DMS79 treated with DMSO at 0.1 percent for 48 hours (cell line): ENCODE measurements at regions not wholly inside any gene's neighbourhood (a gene's known extent, or its start where the extent isn't known, plus 50 kb on each side); places are given as distances from the start of the nearest gene placed in this dataset.

Experiments used
- DNase-seq: peaks from one replicate; lab custom pipeline; 2025; lab: John Stamatoyannopoulos, UW

DNA sequence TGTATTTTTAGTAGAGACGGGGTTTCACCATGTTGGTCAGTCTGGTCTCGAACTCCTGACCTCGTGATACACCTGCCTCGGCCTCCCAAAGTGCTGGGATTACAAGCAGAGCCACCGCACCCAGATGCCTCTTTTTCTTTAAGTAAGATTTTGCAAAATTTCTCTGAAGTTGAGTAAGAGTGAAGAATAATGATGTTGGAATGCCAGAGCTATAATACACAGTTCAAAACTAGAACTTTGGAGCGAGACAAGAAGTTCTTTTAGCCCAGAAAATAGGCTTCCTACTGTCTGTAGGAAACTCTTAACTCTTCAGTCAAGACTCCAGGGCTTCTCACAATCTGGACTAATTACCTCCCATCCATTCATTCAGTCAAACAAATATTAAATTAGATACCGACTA lies 51.4 kb downstream of the MARCHF4 start:
- DNase-seq = no peak

DNA sequence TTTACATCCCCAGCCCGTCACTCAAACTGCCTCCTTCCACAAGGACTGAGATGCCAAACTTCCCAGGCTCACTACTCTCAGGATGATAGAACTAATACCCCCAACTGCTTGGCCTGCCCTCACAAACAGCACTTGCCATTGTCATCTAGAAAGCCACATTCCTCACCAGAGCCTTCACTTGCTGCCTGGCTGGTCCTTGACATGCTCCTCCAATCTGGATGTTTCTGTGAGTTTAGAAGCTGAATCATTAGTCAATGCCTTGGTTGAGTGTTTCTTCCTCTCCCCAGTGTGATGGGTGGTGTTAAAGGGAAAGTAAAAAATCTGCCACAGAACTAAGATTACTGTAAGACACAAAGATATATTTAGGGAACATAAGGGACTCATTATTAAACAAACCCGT lies 52.5 kb downstream of the MARCHF4 start:
- DNase-seq = no peak

DNA sequence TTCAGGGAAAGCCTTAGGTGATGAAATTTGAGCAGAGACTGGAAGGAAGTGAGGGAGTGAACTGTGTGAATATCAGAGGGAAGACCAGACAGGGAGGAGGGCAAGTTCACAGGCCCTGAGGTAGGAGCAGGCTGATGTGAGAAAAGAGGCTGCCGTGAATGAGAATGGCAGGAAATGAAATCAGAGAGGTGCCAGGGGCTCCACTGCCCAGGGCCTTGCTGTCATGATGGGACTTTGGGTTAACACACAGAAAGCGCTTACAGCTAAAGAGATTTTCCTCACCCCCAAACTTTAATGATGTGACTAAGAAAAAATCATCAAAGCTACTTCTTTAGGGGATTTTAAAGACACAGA lies 53.8 kb downstream of the MARCHF4 start:
- no peak for DNase-seq

DNA sequence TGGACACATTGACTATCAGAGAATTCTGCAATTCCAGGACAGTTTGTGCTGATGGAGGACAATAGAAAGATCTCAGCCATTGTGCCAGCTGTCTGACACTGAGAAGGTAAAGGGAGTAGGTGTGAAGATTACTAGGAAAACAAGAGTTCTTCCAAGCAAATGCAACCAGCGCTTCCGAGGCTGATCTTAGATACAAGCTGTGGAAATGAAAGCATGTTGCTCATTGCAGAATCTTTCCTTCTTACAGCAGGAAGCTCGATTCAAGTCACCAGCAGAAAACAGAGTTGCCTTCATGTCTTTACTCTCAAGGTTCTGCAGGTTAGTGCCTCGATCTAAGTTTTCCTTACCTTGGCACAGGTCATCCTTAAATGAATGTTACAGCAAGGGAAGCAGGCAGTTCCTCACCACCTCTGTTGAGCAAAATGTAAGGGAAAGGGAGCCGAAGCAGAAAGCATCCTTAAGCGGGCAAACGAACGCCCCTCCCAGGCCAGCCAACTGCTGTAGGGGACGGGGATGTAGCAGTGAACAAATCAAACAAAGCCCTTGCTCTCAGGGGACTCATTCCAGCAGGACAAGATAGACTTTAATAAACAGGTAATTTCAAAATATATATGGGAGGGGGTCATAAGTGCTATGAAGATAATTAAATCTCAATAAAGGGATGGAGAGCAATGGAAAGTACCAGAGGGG lies 54.3 kb downstream of the MARCHF4 start:
- DNase-seq = no peak

DNA sequence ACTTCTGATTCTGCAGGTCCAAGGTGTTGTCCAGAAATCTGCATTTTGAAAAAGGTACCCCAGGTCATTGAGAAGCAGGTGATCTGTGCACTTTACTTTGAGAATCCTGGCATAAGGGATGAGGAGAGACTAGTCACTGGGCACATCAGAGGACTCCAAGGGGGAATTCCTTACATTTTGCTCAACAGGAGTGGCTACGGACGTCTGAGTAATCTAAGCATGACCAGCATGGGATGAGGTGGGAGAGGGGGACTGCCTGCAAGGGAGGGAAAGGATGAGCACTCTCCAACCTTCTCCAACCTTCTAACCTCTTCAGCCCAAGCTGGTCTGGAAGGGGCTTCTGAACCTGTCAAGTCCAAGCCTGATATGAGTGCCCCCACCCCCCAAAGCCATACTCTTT lies 55.5 kb downstream of the MARCHF4 start:
- no peak for DNase-seq

DNA sequence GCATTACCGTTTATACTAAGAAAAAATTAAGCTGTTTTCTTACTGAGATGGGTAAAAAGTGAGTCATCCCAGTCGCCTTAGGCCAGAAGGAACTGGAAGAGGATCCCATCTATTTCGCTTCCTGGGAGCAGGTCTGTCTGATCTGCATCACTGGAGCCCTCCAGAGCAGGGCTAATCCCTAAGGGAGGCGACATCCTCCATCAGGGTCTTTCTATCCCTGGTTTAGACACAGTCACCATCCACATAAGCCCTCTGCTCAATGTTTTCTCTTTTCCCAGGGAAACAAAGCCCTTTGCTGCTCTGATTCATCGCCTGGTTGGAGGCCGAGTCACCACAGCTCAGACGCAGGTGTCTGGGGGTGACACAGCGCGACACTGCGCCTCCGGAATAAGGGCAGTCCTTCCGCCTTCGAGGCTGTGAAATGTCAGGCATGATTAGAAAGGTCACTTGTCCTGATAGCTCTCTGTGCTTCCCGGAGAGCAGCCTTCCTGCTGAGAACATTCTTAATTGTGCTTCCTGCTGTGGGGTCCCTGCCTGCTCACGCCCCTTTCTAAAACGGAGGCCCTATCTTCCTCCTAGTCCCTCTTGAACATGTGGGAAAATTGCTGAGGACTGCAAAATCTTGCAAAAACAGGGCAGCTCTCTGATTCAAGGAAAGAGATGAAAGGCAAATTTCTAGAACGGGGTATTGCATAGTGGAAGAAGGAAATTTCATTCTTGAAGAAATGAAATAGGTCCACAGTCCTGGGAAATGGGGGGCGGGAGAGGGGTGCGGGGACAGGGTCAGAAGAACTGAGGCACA lies 56.3 kb downstream of the MARCHF4 start:
- DNase-seq = no peak

DNA sequence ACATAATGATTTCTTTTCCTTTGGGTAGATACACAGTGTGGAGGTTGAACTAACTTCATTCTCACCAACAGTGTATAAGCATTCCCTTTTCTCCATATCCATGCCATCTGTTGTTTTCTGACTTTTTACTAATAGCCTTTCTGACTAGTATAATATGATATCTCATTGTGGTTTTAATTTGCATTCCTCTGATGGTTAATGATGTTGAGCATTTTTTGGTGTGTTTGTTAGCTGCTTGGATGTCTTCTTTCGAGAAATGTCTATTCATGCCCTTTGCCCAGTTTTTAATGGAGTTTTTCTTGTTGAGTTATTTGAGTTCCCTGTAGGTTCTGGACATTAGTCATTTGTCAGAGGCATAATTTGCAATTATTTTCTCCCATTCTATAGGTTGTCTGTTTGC lies 59.8 kb downstream of the MARCHF4 start:
- DNase-seq = no peak

DNA sequence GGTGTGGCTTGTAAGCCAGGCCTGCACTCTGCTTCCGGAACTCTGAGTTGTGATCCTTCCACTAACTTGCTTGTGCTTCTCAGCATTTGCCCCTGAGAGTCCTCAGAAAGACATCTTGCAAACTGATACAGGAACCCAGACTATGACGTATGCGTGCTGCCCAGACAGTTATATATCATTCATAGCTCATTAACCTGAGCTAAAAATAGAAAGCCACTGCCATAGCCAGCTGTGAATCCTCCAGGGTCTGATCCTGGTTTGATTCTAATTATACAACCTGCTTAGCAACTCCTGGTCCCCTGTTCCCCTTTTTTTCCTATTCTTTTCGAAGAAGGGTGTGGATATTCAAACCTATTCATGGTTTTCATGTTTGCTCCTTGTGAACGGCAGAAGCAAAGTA lies 63.7 kb downstream of the MARCHF4 start:
- no peak for DNase-seq

DNA sequence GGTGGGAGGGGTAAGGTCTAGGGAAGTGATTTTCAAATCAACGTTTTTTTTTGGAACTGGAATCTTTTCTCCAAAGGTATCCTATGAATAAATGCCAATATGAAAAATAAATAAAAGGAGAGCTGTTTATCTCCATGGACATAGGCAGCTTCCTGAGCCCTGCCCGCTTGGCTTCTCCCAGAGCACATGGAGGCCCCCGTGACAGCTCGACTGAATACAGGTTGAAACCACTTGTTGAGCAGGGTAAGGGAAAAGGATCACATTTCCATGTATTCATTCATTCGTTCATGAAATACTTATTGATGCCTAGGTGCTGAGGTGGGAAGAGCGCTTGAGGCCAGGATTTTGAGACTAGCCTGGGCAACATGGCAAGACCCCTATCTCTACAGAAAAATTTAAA lies 64.8 kb downstream of the MARCHF4 start:
- DNase-seq = no peak

DNA sequence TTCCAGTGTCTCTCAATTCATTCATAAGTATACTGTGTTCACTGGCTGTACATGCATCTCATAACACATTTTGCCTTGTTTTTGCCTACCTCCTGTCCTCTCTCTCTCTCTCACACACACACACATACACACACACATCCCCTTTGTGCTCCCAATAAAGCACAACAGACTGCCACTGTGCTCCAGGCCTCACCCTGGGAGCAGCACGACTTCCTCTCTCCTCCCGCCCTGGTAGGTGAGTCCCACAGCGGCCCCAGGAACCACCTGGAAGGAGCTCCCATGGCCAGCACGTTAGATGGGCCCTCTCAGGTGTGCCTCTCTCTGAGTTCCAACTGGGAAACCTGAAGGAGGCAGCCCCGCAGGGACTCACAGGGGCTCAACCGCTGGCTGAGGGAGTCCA lies 65.4 kb downstream of the MARCHF4 start:
- no peak for DNase-seq

DNA sequence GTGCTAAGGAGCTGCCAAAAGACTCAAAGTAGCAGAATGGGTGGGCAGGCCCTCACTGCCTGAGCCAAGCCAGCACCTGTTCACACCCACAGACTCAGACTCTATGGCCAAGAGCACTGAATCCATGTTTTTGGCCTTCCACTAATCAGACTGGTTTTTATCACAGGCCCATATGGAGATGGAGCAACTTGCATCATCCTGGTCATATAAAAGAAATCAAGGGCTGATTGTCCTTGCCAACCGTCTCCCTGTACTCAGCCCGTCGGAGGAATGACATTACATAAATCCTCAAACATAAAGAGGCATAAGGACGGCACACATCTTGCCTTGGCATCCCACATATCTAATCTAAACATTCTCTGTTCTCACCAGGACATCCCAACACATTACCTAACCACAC lies 66.7 kb downstream of the MARCHF4 start:
- no peak for DNase-seq

DNA sequence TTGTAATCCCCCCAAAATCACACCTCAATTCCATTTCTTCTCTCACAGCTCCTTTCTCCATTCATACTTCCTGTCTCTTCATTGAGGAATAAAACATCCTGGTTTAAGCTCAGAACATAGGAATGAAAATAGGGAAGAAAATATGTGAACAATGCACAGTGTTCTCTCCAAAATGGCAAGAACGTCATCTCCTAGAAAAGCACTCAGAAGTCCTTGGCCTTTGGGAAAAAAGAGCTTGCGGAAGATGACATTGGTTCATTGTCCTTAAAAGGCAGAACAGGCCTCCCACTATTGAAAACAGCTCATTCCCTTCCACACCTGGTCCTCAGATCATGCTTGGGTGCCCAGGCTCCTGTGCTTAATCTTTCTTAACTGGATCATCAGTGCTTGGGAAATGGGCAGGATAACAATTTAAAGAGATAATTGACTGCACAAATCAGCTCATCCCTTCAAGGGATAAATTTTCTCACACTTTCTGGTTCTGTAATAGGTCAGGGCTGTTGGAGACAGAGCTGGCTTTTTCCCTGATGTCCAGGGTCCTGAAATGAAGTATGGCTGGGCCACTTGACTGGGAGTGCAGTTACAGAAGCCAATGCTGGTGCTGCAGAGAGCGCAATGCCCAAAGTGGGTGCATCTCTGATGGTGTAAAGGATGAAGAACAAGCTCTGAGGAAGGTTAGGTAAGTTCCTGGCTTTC lies 69.2 kb downstream of the MARCHF4 start:
- DNase-seq = no peak

DNA sequence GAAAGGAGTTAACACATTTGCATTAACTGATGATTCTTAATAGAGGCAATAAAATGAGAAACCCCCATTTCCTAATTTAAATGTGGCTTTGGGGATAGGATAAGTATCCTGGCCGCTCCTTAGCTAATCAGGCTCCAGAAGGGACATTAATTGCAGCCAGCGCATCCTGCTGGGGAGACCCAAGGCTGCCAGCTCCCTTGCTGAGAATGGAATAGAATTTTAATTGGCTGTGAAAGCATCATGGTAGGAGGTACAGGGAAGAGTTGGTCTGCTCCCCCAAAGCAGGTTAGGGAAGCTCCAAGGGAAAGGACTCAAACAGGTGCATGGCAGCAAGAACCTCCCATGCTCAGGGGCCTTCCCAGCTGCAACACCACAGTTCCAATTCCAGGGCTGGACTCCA lies 71.4 kb downstream of the MARCHF4 start:
- DNase-seq = no peak

DNA sequence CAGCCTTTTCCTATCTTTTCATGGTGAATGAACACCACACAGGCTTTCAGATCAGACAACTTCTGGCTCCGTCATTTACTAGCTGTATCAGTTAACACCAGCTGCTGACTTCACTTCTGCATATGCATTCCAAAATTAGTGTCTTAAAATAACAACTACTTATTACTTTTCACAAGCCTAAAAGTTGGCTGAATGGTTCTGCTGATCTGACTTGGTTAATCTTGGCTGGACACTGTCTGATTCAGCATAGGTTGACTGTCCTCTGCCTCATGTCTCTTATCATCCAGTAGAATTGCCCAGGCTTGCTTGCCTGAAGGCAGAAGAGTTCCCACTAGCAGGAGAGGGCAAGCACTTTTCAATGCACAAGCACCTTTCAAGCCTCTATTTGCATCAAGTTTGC lies 72.7 kb downstream of the MARCHF4 start:
- DNase-seq = no peak

DNA sequence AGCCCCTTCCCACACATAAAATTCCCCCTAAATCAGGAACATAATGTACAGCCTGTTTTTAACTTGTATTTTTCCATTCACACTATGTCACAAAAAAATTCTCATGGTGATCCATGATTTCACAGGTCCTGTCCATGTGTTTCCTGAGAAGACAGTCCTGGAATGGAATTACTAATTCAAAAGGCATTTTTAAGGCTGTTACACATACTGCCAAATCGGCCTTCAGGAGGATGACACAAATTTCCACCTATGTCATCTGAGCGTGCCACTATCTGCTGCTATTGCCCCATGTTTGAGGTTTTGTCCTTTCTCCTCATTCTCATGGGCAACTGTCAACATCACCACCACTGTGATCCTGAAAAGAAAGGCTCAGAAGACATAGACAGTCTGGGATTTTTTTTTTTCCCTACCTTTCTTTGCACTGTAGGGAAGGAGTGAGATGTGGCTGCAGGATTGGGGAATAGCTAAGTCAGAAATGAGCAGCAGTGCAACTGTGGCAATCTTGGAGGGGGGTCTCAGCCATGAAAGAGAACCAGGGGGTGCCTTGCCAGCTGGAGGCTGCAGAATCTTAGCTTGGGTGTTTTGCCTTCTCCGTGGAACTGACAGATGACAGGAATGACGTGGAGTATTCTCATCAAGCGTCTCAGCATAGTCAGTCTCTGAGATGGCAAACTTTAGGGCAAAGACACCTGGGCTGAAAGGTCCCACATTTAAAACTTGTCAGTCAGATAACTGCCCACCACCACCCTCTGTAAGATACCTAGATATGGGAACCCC lies 73.4 kb downstream of the MARCHF4 start:
- DNase-seq = no peak

DNA sequence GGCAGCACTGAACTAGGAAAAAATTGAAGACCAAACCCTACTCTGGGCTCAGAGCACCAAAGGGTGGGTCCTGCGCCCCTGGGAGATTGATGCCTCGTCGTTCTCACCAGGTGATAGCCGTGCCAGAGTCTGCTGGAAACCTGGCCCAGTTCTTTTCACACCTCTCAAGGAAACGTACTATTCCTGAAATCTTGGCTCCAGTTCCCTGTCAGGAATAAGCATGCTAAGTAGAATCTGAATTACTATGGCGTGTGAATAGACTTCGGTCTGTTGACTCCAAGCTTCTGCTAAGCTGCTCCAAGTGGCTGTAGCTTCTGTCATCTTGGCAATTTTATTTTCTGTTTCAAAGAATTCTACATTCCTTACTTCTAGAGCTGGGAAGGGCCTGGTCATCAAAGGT lies 75.4 kb downstream of the MARCHF4 start:
- peak; percentile 18 for DNase-seq

DNA sequence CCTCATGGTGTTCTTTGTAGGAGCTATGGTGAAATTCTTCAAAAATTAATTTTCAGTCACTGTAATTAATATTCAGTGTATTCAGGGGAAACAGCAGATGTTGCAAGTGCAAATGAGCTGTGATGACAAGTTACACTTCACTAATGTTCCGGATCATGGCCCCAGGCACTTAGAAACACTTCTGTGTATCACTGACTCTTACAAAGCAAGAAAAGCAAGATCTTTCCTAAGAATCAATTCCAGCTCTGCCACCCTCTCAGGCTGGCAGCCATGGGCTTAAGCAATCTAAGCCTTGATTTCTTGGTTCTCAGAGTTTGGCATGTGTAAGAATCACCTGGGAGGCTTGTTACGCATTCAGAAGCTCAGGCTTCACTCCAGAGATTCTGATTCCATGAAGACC lies 78.0 kb downstream of the MARCHF4 start:
- peak; percentile 81 for DNase-seq

DNA sequence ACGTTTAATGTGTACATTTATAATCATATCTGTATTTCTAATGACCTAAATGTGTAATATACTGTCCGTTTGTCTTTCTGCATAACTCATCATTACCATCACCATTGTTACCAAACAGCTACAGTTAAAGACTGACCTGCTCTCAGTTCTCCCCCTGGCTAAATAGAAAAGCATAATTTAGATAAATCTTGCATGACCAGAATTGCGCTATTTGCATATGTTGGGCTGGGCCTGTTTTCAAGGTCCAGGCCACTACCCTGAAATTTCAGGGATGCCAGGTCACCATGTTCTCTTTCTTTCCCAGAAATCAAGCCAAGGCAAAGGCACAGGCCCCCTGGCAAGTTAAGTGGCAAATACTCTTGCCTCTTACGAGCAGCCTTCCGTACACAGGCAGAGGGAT lies 78.4 kb downstream of the MARCHF4 start:
- DNase-seq = no peak

DNA sequence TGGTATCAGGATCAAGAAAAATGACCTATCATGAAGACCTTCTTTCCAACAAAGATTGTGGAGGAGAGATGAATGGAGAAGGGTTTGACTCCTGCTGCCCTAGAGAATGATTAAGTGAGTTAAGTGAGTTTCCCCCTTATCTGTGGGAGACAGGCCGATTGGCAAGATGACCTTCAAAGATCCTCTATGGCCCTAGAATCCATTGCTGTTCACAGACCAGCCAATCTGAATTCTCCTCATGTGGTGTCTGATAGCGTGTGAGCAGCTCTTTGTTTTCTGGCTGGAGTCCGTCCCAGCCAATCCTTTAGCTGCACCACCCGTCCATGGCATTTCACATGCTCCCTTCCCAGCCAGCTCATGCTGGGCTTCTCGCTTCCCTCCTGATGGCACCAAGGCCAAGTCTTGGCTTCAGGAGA lies 79.4 kb downstream of the MARCHF4 start:
- no peak for DNase-seq

DNA sequence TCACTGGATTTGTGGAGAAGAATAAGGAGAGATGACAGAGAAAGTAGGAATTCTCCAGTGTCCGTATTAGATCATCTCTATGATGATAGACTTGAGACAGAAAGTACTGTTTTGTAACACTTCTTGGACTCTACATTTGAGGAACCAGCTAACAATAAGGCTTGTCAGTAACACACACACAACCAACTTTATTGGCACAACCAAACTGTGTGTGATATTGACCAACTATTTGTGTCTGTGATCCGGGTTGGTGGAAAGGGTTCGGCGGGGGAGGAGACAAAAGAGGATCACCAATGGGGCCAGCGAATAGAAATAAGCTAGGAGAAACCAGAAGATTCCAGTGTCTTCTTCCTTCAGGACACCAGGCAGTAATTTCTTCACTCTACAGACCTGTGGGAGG lies 79.8 kb downstream of the MARCHF4 start:
- no peak for DNase-seq

DNA sequence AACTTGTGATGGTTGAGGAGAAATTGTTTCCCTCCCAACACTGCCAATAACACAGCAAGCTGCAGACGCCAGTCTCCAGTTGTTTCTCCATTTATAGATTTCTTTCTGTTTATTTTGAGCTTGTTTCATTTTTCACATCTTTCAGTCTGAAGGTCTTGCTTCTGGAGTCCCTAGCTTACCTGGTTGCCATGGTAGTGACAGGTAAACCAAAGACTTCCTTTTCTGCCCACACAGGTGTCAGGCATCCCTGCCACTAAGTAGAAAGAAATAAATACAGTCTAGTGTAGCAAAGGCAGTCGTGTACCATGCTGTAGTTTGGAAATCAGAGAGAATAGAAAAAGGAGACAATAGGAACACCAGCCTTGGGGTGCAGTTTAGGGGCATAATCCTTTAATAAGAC lies 82.8 kb downstream of the MARCHF4 start:
- DNase-seq = no peak

DNA sequence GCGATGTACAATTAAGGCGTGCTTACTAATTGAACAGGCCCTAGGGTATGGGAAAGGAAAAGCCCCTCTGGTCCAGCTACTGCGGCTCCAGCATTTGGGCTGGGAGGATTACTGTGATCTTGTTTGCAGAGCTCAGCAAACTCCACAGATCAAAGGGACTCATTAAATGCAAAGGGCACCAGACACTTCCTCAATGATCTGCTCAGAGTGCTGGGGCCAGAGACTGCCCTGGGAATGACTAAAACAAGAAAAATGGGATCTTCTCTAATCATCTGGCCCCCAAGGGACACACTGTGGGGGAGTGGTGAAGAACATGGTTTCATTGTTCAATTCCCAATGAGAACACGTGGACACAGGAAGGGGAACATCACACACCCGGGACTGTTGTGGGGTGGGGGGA lies 85.0 kb downstream of the MARCHF4 start:
- DNase-seq = no peak
